ENCODE measurements at regions not wholly inside any gene's neighbourhood (a gene's known extent, or its start where the extent isn't known, plus 50 kb on each side); places are given as distances from the start of the nearest gene placed in this dataset.

GRCh38 chr11:80899381-80899780 lies 1458.6 kb upstream of the TENM4 start:
- no peak for DNase-seq (ENCODE audit: low read depth in 1 of 2, low spot score in 1 of 2)
- in situ Hi-C loops (cut with HindIII; ENCODE audit: low pct_unique_long_range_greater_than_20kb, low sequenced_read_pairs), result no loop called here
- no peak for TF ChIP-seq JUND (IDR thresholded peaks at IDR 0.05; ENCODE audit: low read depth)

- no peak for TF ChIP-seq JUND (IDR thresholded peaks at IDR 0.05; ENCODE audit: low read depth)
- no peak for DNase-seq (ENCODE audit: low read depth in 1 of 2, low spot score in 1 of 2)
Measured at GRCh38 chr11:80898910-80899309, 1458.1 kb upstream of the TENM4 start.

GRCh38 chr11:80886684-80887083 lies 1445.9 kb upstream of the TENM4 start:
- in situ Hi-C loops (cut with HindIII; ENCODE audit: low pct_unique_long_range_greater_than_20kb, low sequenced_read_pairs), result no loop called here
- DNase-seq (ENCODE audit: low read depth in 1 of 2, low spot score in 1 of 2), result no peak
- no peak for TF ChIP-seq JUND (IDR thresholded peaks at IDR 0.05; ENCODE audit: low read depth)

More at GRCh38 chr11:80898910-80899309, 1458.1 kb upstream of the TENM4 start:
- in situ Hi-C loops (cut with HindIII; ENCODE audit: low pct_unique_long_range_greater_than_20kb, low sequenced_read_pairs), result no loop called here

GRCh38 chr11:80873310-80873999 lies 1432.6 kb upstream of the TENM4 start:
- no peak for DNase-seq (ENCODE audit: low read depth in 1 of 2, low spot score in 1 of 2)
- no peak for TF ChIP-seq JUND (IDR thresholded peaks at IDR 0.05; ENCODE audit: low read depth)
- in situ Hi-C loops (cut with HindIII; ENCODE audit: low pct_unique_long_range_greater_than_20kb, low sequenced_read_pairs), result no loop called here

- no peak for TF ChIP-seq JUND (IDR thresholded peaks at IDR 0.05; ENCODE audit: low read depth)
- in situ Hi-C loops (cut with HindIII; ENCODE audit: low pct_unique_long_range_greater_than_20kb, low sequenced_read_pairs), result no loop called here
- no peak for DNase-seq (ENCODE audit: low read depth in 1 of 2, low spot score in 1 of 2)
Measured at GRCh38 chr11:80872116-80872728, 1431.4 kb upstream of the TENM4 start.

DNA sequence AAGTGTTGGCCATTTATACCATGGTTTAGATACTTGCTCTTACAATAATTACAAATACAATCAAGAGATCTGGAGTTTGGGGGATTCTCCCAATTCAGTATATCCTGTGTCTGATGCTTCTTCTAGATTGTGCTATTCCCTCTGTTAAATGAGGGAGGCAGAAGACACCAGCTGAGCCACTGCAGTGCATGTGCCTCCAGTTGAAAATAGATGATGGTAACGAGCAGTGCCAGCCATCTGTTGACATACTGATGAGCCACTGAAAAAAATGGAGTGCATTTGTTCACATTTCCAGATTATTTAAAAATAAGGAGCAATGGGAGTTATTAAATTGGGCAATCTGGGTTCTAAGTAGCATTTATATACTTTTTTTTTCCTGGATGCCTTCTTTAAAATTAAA lies 1428.0 kb upstream of the TENM4 start:
- in situ Hi-C loops (cut with HindIII; ENCODE audit: low pct_unique_long_range_greater_than_20kb, low sequenced_read_pairs), result no loop called here
- TF ChIP-seq JUND (IDR thresholded peaks at IDR 0.05; ENCODE audit: low read depth), result no peak
- DNase-seq (ENCODE audit: low read depth in 1 of 2, low spot score in 1 of 2), result no peak

DNA sequence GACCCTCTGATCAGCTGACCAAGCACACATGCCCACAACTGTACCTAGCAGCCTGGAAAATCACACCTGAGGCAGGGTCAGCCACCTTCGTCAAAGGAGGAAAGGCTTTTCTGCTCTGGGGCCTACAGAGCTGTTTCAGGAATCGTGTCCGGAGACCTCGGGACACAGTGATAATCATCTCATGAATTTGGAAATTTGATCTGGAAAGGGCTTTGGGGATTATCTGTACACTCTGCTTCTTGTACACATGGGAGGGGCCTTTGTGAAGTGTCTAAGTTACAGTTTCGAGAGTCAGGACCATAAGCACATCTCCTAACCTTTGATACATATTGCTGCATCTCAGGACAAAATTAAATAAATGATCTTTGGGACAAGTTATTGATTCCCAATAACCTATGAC lies 1421.2 kb upstream of the TENM4 start:
- no peak for DNase-seq (ENCODE audit: low read depth in 1 of 2, low spot score in 1 of 2)
- TF ChIP-seq JUND (IDR thresholded peaks at IDR 0.05; ENCODE audit: low read depth), result no peak
- in situ Hi-C loops (cut with HindIII; ENCODE audit: low pct_unique_long_range_greater_than_20kb, low sequenced_read_pairs), result no loop called here

DNA sequence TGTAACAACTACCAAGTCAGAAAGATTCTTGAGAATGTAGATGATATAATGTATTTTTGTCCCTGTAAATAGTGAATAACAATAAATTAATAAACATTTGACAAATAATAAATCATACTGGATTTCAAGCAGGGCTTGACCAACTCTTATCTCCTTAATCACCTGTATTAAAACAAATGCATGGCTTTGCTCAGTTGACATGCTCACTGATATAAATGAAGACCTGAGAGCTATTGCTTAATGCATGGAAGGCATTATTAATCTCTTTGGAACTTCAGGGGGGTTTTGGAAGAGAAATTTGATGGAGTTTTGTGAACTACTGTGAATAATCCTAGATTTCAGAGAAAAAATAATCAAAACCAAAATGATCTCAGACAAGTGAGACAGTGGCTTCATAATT lies 1420.4 kb upstream of the TENM4 start:
- no peak for DNase-seq (ENCODE audit: low read depth in 1 of 2, low spot score in 1 of 2)
- in situ Hi-C loops (cut with HindIII; ENCODE audit: low pct_unique_long_range_greater_than_20kb, low sequenced_read_pairs), result no loop called here

DNA sequence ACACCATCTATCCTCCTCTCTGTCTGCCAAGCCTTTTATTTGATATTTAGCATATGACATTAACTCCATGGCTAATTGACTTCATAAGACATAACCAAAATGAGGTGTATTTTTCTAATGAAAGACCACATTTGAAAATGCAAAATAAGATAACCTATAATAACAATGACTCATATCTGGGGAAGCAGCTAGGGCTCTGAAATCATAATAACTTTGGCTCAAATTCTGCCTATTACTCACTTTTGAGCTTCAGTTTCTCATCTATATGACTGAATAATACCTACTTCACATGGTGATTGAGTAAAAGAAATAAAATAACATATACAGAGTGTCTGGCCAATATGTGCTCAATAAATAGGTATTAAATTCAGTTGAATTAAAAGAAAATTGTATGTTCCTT lies 1419.8 kb upstream of the TENM4 start:
- TF ChIP-seq JUND (IDR thresholded peaks at IDR 0.05; ENCODE audit: low read depth), result no peak
- no peak for DNase-seq (ENCODE audit: low read depth in 1 of 2, low spot score in 1 of 2)
- in situ Hi-C loops (cut with HindIII; ENCODE audit: low pct_unique_long_range_greater_than_20kb, low sequenced_read_pairs), result no loop called here

More for the DNA sequence above, 1420.4 kb upstream of the TENM4 start:
- no peak for TF ChIP-seq JUND (IDR thresholded peaks at IDR 0.05; ENCODE audit: low read depth)

DNA sequence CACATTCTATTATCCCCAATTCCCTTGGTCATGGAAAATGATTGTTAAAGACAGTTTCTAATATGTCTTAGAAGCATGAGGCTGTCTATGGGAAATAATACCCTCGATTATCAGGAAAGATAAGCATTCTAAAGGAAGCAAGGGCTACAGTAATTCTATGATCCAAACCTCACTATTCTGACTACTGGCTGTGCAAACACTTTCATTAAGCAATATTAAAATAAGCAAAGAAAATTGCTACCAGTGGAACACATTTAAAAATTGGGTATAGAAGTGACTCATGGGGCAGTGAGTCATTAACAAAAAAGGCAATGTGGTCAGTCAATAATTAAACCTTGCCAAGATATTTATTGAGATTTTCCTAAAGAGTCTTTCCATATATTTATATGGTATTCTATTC lies 1415.2 kb upstream of the TENM4 start:
- in situ Hi-C loops (cut with HindIII; ENCODE audit: low pct_unique_long_range_greater_than_20kb, low sequenced_read_pairs), result no loop called here
- no peak for TF ChIP-seq JUND (IDR thresholded peaks at IDR 0.05; ENCODE audit: low read depth)
- DNase-seq (ENCODE audit: low read depth in 1 of 2, low spot score in 1 of 2), result no peak

- in situ Hi-C loops (cut with HindIII; ENCODE audit: low pct_unique_long_range_greater_than_20kb, low sequenced_read_pairs), result no loop called here
- no peak for TF ChIP-seq JUND (IDR thresholded peaks at IDR 0.05; ENCODE audit: low read depth)
Measured at GRCh38 chr11:80855426-80855825, 1414.6 kb upstream of the TENM4 start.

GRCh38 chr11:80849253-80849652 lies 1408.4 kb upstream of the TENM4 start:
- no peak for TF ChIP-seq JUND (IDR thresholded peaks at IDR 0.05; ENCODE audit: low read depth)
- no peak for DNase-seq (ENCODE audit: low read depth in 1 of 2, low spot score in 1 of 2)
- in situ Hi-C loops (cut with HindIII; ENCODE audit: low pct_unique_long_range_greater_than_20kb, low sequenced_read_pairs), result no loop called here

More at GRCh38 chr11:80855426-80855825, 1414.6 kb upstream of the TENM4 start:
- no peak for DNase-seq (ENCODE audit: low read depth in 1 of 2, low spot score in 1 of 2)

- no peak for TF ChIP-seq JUND (IDR thresholded peaks at IDR 0.05; ENCODE audit: low read depth)
- in situ Hi-C loops (cut with HindIII; ENCODE audit: low pct_unique_long_range_greater_than_20kb, low sequenced_read_pairs), result no loop called here
- DNase-seq (ENCODE audit: low read depth in 1 of 2, low spot score in 1 of 2), result no peak
Measured at GRCh38 chr11:80846979-80847378, 1406.1 kb upstream of the TENM4 start.

DNA sequence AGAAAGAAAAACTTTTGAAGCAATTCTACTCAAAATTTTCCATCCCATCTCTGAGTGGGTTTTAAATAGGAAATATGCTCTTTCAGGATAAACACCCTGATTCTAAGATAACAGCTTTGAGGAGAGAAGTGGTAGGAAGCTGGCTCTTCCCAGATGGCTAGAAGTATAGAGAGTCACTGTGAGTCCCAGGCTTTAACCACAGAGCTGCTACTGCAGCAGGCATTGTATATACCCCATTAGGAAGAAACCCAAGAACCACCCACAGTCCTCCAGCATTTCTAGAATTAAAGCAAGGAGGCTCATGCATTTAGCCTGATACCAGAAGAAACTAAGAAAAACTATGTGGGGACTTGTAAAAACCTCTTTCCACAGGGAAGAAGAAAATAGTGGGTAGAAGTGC lies 1405.6 kb upstream of the TENM4 start:
- DNase-seq (ENCODE audit: low read depth in 1 of 2, low spot score in 1 of 2), result no peak
- in situ Hi-C loops (cut with HindIII; ENCODE audit: low pct_unique_long_range_greater_than_20kb, low sequenced_read_pairs), result no loop called here
- no peak for TF ChIP-seq JUND (IDR thresholded peaks at IDR 0.05; ENCODE audit: low read depth)
